OCI-LY7 (cell line): ENCODE measurements at regions not wholly inside any gene's neighbourhood (a gene's known extent, or its start where the extent isn't known, plus 50 kb on each side); places are given as distances from the start of the nearest gene placed in this dataset.

Experiments
- EZH2phosphoT487 ChIP-seq: fragments of 200-600 bp; sonication (generic); IDR thresholded peaks from 2 replicates; pipeline ENCODE4 v1.6.1; 2018; ENCODE audit warnings: low read depth, borderline replicate concordance, mild to moderate bottlenecking, mixed run types, antibody characterized with exemption, low read length, moderate library complexity, mixed read lengths
- TF ChIP-seq, protein P1 (sequence below): fragments of 200-600 bp; sonication (generic); conservative IDR thresholded peaks from 2 replicates; pipeline ENCODE4 v1.5.1; 2014; ENCODE audit warnings: mild to moderate bottlenecking, antibody characterized with exemption, low read length, moderate library complexity, mixed read lengths

DNA sequence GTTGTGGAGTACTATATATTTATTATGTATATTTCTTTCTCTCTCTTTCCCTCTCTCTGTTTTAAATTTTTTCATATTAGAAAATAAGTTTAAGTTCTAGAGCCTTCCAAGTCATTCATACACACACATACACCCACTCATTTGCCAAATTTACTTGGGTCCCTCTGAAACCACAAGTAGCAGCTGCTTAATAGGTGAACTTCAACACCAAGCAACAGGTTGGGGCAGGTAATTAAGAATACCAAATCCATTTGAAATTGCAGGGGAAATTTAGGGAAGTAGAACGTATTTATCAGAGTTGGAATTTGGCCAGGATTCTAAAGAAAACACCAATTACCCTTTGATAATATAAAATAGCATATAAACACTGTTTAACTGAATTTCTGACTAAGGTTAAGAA is 75.0 kb upstream of the RBBP8 start:
- TF ChIP-seq, protein P1, sequence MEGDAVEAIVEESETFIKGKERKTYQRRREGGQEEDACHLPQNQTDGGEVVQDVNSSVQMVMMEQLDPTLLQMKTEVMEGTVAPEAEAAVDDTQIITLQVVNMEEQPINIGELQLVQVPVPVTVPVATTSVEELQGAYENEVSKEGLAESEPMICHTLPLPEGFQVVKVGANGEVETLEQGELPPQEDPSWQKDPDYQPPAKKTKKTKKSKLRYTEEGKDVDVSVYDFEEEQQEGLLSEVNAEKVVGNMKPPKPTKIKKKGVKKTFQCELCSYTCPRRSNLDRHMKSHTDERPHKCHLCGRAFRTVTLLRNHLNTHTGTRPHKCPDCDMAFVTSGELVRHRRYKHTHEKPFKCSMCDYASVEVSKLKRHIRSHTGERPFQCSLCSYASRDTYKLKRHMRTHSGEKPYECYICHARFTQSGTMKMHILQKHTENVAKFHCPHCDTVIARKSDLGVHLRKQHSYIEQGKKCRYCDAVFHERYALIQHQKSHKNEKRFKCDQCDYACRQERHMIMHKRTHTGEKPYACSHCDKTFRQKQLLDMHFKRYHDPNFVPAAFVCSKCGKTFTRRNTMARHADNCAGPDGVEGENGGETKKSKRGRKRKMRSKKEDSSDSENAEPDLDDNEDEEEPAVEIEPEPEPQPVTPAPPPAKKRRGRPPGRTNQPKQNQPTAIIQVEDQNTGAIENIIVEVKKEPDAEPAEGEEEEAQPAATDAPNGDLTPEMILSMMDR: no peak
- TF ChIP-seq EZH2phosphoT487: no peak
